Right ventricle myocardium inferior (tissue), 1 donor: ENCODE measurements at regions not wholly inside any gene's neighbourhood (a gene's known extent, or its start where the extent isn't known, plus 50 kb on each side); places are given as distances from the start of the nearest gene placed in this dataset.

Source experiments
- ATAC-seq: fragments of 200-7000 bp; cut with Tn5 transposase; one replicate; pipeline ENCODE4 v1.9.1; 2020; ENCODE audit warnings: mild to moderate bottlenecking, moderate library complexity
- DNase-seq: peaks from one replicate; pipeline ENCODE4 v3.0.0; 2021; ENCODE audit errors: missing footprints
- intact Hi-C: fragments of 100-400 bp; cut with DNase I; formaldehyde crosslinking; loops from one replicate; pipeline ENCODE4 v1.11.0; 2022
- donor health status: DM: no; HTN: yes; CAD: no; lungs with severe emphysema.

DNA sequence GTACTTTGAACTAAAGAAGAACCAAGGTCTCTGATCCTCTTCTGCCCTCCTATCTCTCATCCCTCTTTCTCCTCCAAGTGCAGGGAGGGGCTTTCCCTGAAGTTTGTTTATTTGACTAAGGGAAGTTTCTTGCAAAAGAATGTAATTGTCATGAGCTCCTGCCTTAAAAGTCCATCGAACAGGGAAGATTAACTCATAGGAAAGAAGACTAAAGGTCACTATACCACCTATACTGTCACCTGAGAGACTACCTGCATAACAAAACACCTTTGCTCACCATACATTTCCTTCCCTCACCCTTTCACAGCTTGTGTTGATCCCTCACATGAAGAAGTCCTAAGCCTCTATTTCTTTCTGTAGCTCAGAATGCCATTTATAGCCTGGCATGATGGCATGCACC, 59.4 kb upstream of the C4orf54 start:
- DNase-seq (no peak), ATAC-seq (no peak)
- intact Hi-C loops = no loop called here

DNA sequence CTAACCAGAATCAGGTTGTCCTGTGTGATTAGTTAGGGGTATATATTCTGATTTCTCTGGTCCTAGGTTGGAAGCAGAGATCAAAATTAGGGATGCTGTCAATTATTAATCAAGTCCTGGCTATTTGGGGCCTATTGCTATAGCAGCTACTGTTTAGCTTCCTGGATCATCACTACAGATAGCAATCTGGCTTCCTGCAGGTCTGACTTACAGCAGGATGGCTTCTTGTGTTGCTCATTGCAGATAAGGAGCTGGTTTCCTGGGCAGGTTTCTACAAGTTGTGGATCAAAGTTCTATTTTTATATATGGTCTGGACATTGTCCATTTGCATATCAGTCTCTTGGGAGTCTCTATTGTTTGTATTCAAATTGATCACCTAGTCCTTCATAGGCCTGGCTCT, 57.7 kb upstream of the C4orf54 start:
- intact Hi-C loops = no loop called here
- DNase-seq (no peak), ATAC-seq (no peak)

DNA sequence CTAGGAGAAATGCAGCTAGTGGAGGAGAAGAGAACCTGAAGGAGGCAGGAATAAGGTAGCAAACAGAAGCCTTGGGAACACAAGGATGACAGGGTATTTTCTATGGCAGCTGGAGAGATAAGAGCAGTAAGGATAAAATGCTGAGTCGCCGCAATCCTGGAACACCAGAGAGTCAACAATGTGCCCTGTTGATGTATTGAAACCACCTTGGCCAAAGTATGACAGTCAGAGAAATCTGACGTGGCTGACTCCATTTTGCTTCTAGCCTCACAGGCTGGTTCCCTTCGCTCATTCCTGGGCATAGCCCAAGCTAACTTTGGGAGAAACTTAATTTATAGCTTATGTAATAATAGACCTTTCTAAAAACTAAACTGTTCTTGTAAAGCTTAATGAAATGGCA, 56.6 kb upstream of the C4orf54 start:
- ATAC-seq = no peak
- intact Hi-C loops = no loop called here
- DNase-seq = no peak

DNA sequence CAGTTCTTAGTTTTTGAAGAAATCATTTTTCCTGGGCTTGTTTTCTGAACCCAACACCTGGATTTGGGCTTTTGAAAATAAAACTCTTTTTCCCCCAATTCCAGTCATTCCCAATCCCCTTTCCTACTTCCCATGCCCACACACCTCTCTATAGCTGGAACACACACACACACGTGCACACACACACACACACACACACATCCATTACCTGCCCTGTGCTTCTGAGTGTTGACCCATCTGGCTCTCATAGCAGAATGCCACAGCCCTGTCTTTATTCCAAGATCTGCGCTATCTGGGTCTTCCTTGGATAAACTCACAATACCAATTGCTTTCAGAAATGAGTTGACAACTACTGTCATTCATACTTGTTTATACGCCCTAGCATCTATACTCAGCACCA, 54.9 kb upstream of the C4orf54 start:
- ATAC-seq (no peak), DNase-seq (no peak)
- intact Hi-C loops = no loop called here

DNA sequence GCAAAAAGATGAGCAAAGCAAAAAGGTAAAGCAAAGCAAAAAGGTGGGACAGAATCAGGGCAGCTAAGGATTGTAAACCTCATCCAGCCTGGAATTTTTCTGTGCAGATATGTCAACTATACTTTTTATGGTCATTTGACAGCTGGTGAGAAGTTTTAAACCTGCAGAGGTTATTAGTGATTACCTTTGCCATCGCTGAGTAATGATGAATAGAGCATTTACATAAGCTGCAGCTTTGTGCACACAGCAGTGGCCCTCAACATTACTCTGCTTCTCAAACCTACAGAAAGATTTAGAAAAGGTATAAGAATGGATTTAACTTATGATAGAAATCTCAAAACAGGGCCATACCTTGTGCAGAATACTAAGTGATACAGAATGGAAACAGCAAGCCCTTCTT, 54.5 kb upstream of the C4orf54 start:
- no peak for ATAC-seq
- intact Hi-C loops = no loop called here
- DNase-seq = no peak

DNA sequence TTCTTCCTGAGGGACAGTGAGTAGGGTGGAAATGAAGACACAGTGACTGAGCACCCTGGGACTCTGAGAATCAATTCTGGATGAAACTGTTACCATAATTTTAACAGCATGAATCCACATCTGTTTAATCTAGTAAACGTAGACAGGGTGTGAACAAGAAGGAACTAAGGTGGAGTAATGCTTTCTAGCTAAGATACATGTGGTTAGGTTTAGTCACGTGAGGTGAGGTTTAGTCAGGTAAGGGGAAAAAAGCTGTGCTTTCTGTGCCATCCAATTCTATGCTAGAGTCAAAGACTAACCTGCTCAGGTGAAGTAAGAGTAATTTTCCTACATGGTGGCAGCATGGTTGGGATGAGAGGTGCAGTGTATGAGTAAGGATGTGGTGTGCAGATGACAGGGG, 54.0 kb upstream of the C4orf54 start:
- ATAC-seq (no peak), DNase-seq (no peak)
- intact Hi-C loops = no loop called here

DNA sequence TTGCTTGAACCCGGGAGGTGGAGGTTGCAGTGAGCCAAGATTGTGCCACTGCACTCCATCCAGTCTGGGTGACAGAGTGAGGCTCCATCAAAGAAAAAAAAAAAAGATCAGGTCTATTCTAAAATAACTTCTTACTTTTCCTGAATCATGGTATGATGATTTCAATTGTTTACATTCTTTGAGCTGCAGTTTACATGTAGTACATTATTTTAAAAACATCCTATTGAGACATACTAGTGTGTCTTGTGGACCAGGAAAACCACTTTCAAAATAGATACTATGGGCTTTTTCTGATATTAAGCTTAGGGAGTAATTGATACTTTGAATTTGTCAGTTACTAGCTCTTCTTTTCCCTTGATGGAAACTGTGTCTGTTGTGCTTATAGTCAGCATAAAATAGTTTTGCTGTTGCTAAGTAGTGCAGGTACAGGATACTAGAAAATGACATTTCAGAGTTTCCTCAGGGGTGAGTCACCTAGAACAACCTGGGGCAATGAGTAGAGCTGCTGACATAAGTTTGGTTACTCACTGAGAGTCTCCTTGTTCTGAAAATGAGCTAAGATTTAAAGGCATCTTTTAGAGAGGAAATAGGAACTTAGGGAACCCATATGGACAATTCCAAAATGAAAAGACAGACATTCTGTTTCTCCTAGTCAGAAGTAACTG, 53.2 kb upstream of the C4orf54 start:
- DNase-seq (no peak), ATAC-seq (no peak)
- intact Hi-C loops = no loop called here

DNA sequence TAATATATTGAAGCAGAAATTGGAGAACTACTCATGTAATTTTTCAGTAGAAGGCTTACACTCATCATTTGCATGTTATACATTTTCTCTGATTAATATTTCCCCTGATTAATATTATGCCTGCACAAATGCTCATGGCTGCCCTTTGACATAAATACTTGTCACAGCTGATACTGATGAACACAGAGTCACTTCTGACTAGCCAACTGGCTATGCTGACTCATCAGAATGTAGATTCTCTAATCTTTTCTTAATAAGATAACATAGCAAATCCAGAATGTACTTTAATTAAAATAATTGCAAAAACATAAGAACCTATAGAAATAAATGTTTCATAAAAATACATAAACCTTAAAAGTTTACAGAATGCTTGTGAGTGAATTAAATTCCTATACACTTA, 52.4 kb upstream of the C4orf54 start:
- DNase-seq (no peak), ATAC-seq (no peak)
- intact Hi-C loops = no loop called here

DNA sequence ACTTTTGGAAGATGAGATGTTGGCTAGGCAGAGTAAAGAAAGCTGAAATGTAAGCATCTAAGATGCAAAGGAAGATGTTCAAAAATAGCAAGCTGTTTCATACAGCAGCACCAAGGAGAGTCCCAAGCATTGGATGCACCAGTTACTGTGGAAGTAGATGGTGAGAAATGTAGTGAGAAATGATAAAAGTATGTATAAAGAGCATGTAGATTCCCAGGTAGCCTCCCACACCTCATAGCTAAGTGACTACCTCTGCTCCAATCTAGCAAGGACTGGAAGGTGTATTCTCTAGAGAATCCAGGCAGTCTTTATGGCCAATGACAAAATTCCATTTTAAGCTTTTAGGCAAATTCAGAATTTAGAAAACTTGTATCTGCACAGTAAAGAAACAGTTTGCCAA, 50.9 kb upstream of the C4orf54 start:
- DNase-seq (no peak), ATAC-seq (no peak)
- intact Hi-C loops = no loop called here
